GM18909 (cell line): ENCODE measurements at regions not wholly inside any gene's neighbourhood (a gene's known extent, or its start where the extent isn't known, plus 50 kb on each side); places are given as distances from the start of the nearest gene placed in this dataset.

Experiments used
- ATAC-seq: cut with Tn5 transposase; IDR thresholded peaks from one replicate; pipeline ENCODE4 v1.9.1; 2021; ENCODE audit warnings: mild to moderate bottlenecking; ENCODE audit not compliant: unreplicated experiment, poor library complexity

- ATAC-seq: no peak
These were observed 75.9 kb upstream of the MAP4K3 start for GRCh38 chr2:39512941-39513340.

- ATAC-seq: peak; percentile 85
These were observed 76.6 kb upstream of the MAP4K3 start for GRCh38 chr2:39513641-39514094.

- no peak for ATAC-seq
These were observed 77.7 kb upstream of the MAP4K3 start for GRCh38 chr2:39514825-39515224.

GRCh38 chr2:39515273-39515896 is 78.3 kb upstream of the MAP4K3 start:
- no peak for ATAC-seq

GRCh38 chr2:39515897-39516346 is 78.8 kb upstream of the MAP4K3 start:
- no peak for ATAC-seq

- ATAC-seq: no peak
These were observed 79.4 kb upstream of the MAP4K3 start for GRCh38 chr2:39516347-39517101.

- ATAC-seq: no peak
These were observed 80.0 kb upstream of the MAP4K3 start for GRCh38 chr2:39517102-39517436.

- ATAC-seq: no peak
These were observed 80.5 kb upstream of the MAP4K3 start for GRCh38 chr2:39517622-39518021.

GRCh38 chr2:39519886-39520285 is 82.8 kb upstream of the MAP4K3 start:
- ATAC-seq: no peak

- ATAC-seq: no peak
These were observed 84.9 kb upstream of the MAP4K3 start for GRCh38 chr2:39521876-39522517.

GRCh38 chr2:39522518-39522877 is 85.4 kb upstream of the MAP4K3 start:
- ATAC-seq: no peak

GRCh38 chr2:39523308-39524044 is 86.4 kb upstream of the MAP4K3 start:
- no peak for ATAC-seq

- ATAC-seq: no peak
These were observed 87.0 kb upstream of the MAP4K3 start for GRCh38 chr2:39524061-39524460.

- no peak for ATAC-seq
These were observed 87.9 kb upstream of the MAP4K3 start for GRCh38 chr2:39524756-39525635.

- peak; percentile 34 for ATAC-seq
These were observed 88.7 kb upstream of the MAP4K3 start for GRCh38 chr2:39525636-39526412.

GRCh38 chr2:39528701-39529100 is 91.6 kb upstream of the MAP4K3 start:
- ATAC-seq: no peak

GRCh38 chr2:39529836-39530235 is 92.8 kb upstream of the MAP4K3 start:
- ATAC-seq: no peak

GRCh38 chr2:39530411-39530866 is 93.4 kb upstream of the MAP4K3 start:
- ATAC-seq: no peak

- no peak for ATAC-seq
These were observed 94.2 kb upstream of the MAP4K3 start for GRCh38 chr2:39531220-39531777.
